K562 (cell line): ENCODE measurements at regions not wholly inside any gene's neighbourhood (a gene's known extent, or its start where the extent isn't known, plus 50 kb on each side); places are given as distances from the start of the nearest gene placed in this dataset.

Experiments
- ATAC-seq: fragments of 200-7000 bp; cut with Tn5 transposase; 3 replicates; pipeline ENCODE4 v1.9.1; 2020; ENCODE audit warnings: moderate library complexity
- BruUV-seq: library from RNA; stranded (reverse); fragments of 400-500 nt; replicated peaks from 2 replicates; lab custom pipeline; 2021; lab: Mats Ljungman, UMichigan
- CTCF ChIA-PET: fragments of 300-600 bp; formaldehyde crosslinking; extraction: SDS; loops from one replicate; lab custom pipeline; 2021; ENCODE audit warnings: low intra/inter-chr PET ratio; lab: Yijun Ruan, JAX
- POLR2A ChIA-PET: fragments of 300-600, 350-650 bp; sonication (Branson Sonifier 250); formaldehyde crosslinking; extraction: SDS; loops from one replicate; lab custom pipeline; 2021; ENCODE audit warnings: antibody characterized with exemption, inconsistent platforms; lab: Yijun Ruan, JAX
- DNase-seq, 4 experiments: peaks; one replicate each; pipeline versions ENCODE4 v3.0.0 to v3.0.0-alpha.2; 2011 to 2018; ENCODE audit warnings: low spot score in 3 of 4, mixed read lengths in 3 of 4; ENCODE audit errors: extremely low read depth in 1 of 4
- FAIRE-seq: peaks from 2 replicates; lab custom pipeline; 2011; peaks lifted over from hg19 to GRCh38; lab: Jason Lieb, UNC
- H2AFZ ChIP-seq: 2 replicates; pipeline ENCODE4 v1.6.0; 2011; ENCODE audit warnings: low read depth, low read length, control low read depth, inconsistent platforms
- H3K27ac ChIP-seq: fragments of 200-600 bp; 3 replicates; pipeline ENCODE4 v1.8.0; 2011; ENCODE audit warnings: low read depth, mild to moderate bottlenecking, control low read depth, inconsistent platforms, low read length, moderate library complexity, mixed read lengths; ENCODE audit errors: extremely low read depth
- H3K27me3 ChIP-seq, 2 experiments: fragments of 300-600 bp in 1 of 2; 2 replicates in 1 of 2; 3 replicates in 1 of 2; pipeline versions ENCODE4 v1.6.0 to v1.8.0; 2011; ENCODE audit warnings: inconsistent platforms in 2 of 2, low read length in 2 of 2, mild to moderate bottlenecking in 1 of 2, mixed read lengths in 1 of 2, moderate library complexity in 1 of 2; ENCODE audit not compliant: control insufficient read depth in 2 of 2, insufficient read depth in 2 of 2
- H3K36me3 ChIP-seq: fragments of 300-600 bp; 3 replicates; pipeline ENCODE4 v1.8.0; 2011; ENCODE audit warnings: mild to moderate bottlenecking, low read length, inconsistent platforms; ENCODE audit not compliant: control insufficient read depth, insufficient read depth
- H3K4me1 ChIP-seq, 2 experiments: fragments of 200-600 bp in 1 of 2; replicated peaks in 1 of 2; 2 replicates in 1 of 2; 3 replicates in 1 of 2; pipeline versions ENCODE4 v1.5.1 to v1.8.0; 2011; ENCODE audit warnings: inconsistent platforms in 2 of 2, low read length in 2 of 2, mild to moderate bottlenecking in 1 of 2, mixed read lengths in 1 of 2, moderate library complexity in 1 of 2; ENCODE audit not compliant: control insufficient read depth in 2 of 2, insufficient read depth in 2 of 2
- H3K4me2 ChIP-seq: 2 replicates; pipeline ENCODE4 v1.6.1; 2011; ENCODE audit warnings: low read length, control low read depth, inconsistent platforms, mixed read lengths; ENCODE audit not compliant: insufficient read depth
- H3K4me3 ChIP-seq: fragments of 200-600 bp; sonication (generic), shearing (Covaris generic); 2 replicates; pipeline ENCODE4 v1.5.1; 2016; ENCODE audit warnings: control low read depth, inconsistent platforms
- H3K79me2 ChIP-seq: fragments of 200-600 bp; 3 replicates; pipeline ENCODE4 v1.8.0; 2011; ENCODE audit warnings: low read length, inconsistent platforms; ENCODE audit not compliant: control insufficient read depth, insufficient read depth
- H3K9ac ChIP-seq, 2 experiments: 2 replicates each; pipeline versions ENCODE4 v1.6.0 to v1.6.1; 2011; ENCODE audit warnings: low read depth in 2 of 2, low read length in 2 of 2, control low read depth in 1 of 2, inconsistent platforms in 1 of 2, mild to moderate bottlenecking in 1 of 2, mixed read lengths in 1 of 2; ENCODE audit not compliant: insufficient read depth in 1 of 2
- H3K9me1 ChIP-seq: one replicate; pipeline ENCODE4 v1.6.0; 2011; ENCODE audit warnings: inconsistent platforms, mild to moderate bottlenecking, low read length, moderate library complexity; ENCODE audit not compliant: control insufficient read depth, insufficient read depth
- H3K9me3 ChIP-seq: replicated peaks from 2 replicates; pipeline ENCODE4 v1.5.1; 2011; ENCODE audit warnings: low read depth, low read length, inconsistent platforms; ENCODE audit not compliant: control insufficient read depth, insufficient read depth
- H4K20me1 ChIP-seq: replicated peaks from 2 replicates; pipeline ENCODE4 v1.6.1; 2011; ENCODE audit warnings: low read length, inconsistent platforms, mixed read lengths; ENCODE audit not compliant: control insufficient read depth, insufficient read depth
- LEF1 ChIP-seq: fragments of 450-650 bp; IDR thresholded peaks from 2 replicates; pipeline ENCODE4 v1.6.1; 2016; ENCODE audit warnings: mild to moderate bottlenecking
- MBD2 ChIP-seq: sonication (generic); IDR thresholded peaks from 2 replicates; pipeline ENCODE4 v1.6.1; 2016; ENCODE audit warnings: low read depth, borderline replicate concordance
- NBN ChIP-seq: fragments of 450-650 bp; IDR thresholded peaks from 2 replicates; pipeline ENCODE4 v1.6.1; 2016; ENCODE audit warnings: low read depth, mild to moderate bottlenecking
- PHF8 ChIP-seq: fragments of 200-600 bp; sonication (generic); IDR thresholded peaks from 2 replicates; pipeline ENCODE4 v1.6.1; 2012; ENCODE audit warnings: mixed run types, mild to moderate bottlenecking, inconsistent platforms, low read length, moderate library complexity, borderline replicate concordance
- RCOR1 ChIP-seq, 2 experiments: IDR thresholded peaks; 2 replicates each; pipeline ENCODE4 v1.6.1; 2012; ENCODE audit warnings: low read depth in 2 of 2, low read length in 2 of 2, borderline replicate concordance in 1 of 2, improper control_type of control experiment in 1 of 2
- RUNX1 ChIP-seq: sonication (generic); IDR thresholded peaks from 2 replicates; pipeline ENCODE4 v1.6.1; 2016; ENCODE audit warnings: antibody characterized with exemption, low read depth
- SP2 ChIP-seq: IDR thresholded peaks from 2 replicates; pipeline ENCODE4 v1.6.1; 2011; ENCODE audit warnings: mild to moderate bottlenecking, low read depth, low read length, moderate library complexity; ENCODE audit not compliant: poor library complexity, severe bottlenecking; ENCODE audit errors: extremely low read depth
- YY1 ChIP-seq, 3 experiments: IDR thresholded peaks; 2 replicates each; pipeline ENCODE4 v1.6.1; 2011; ENCODE audit warnings: low read length in 2 of 3, mild to moderate bottlenecking in 2 of 3, moderate library complexity in 2 of 3, borderline replicate concordance in 1 of 3, control low read depth in 1 of 3, low read depth in 1 of 3; ENCODE audit not compliant: insufficient read depth in 3 of 3, insufficient replicate concordance in 2 of 3, control insufficient read depth in 1 of 3, insufficient read length in 1 of 3; ENCODE audit errors: extremely low read depth in 1 of 3
- ZNF384 ChIP-seq: IDR thresholded peaks from 2 replicates; pipeline ENCODE4 v1.6.1; 2012; ENCODE audit warnings: low read depth, low read length, improper control_type of control experiment
- WGBS: fragments of 100-300 bp; shearing (Covaris generic); methylation state at CpG from one replicate; pipeline ENCODE4 v1.1.6; 2016; ENCODE audit warnings: low coverage, mixed read lengths; ENCODE audit not compliant: insufficient coverage; ENCODE audit errors: missing lambda C conversion rate; 5-methylcytosine and 5-hydroxymethylcytosine counted together
- in situ Hi-C: fragments of 300-500 bp; cut with MboI; formaldehyde crosslinking; loops from 4 replicates; pipeline ENCODE4 v1.15.0; 2018; ENCODE audit warnings: inconsistent platforms, mixed read lengths
- intact Hi-C: fragments of 100-400 bp; cut with micrococcal nuclease; formaldehyde crosslinking; loops from 2 replicates; pipeline ENCODE4 v1.14.2; 2022
- TF ChIP-seq, protein P1 (sequence below): sonication (generic); formaldehyde crosslinking; IDR thresholded peaks from 2 replicates; pipeline ENCODE4 v1.8.0; 2022; ENCODE audit warnings: mild to moderate bottlenecking, missing genetic modification reagents

DNA sequence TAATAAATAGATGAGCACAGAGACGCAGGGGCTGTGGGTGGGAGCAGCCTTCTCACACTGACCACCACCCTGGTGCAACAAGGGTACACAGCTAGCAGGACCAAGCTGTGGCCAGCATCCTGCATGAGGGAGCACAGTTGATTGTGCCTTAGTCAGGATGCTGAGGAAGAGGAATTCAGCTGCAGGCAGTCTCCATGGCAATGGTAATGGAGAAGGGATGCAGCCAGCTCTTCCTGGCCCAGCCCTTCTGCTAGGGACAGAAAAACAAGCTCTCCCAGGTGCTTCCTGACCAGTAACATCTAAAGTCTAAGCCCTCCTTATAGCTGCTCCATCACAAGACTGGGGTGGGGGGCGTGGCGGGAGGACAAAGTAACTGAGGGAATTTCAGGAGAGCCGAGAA, 363.5 kb downstream of the BUD13 start:
- Histone ChIP-seq H3K27me3 (0 out of 5 replicates have a peak, but pooled peaks cover 0 to 4% of the 10 kb centered on the region in 2 experiments), H3K4me2 (no peak overlapping the region), H4K20me1 (no peaks in the 10 kb centered on the region), H3K9me1 (no peaks in the 10 kb centered on the region), H3K4me1 (no peaks in the 10 kb centered on the region), H3K36me3 (no peaks in the 10 kb centered on the region), H3K9me3 (no peaks in the 10 kb centered on the region), H3K79me2 (no peaks in the 10 kb centered on the region), H3K27ac (no peak overlapping the region), H2AFZ (no peak overlapping the region), H3K9ac (no peak overlapping the region), H3K4me3 (no peak overlapping the region)
- ATAC-seq (no peak), FAIRE-seq (no peak), DNase-seq (no peak)
- TF ChIP-seq ZNF384 (no peak), RCOR1 (IDR thresholded peaks at IDR 0.05; ENCODE audit: borderline replicate concordance in 1 of 2, low read depth in 2 of 2, low read length in 2 of 2) (no peak), NBN (no peak), YY1 (IDR thresholded peaks at IDR 0.05; ENCODE audit: borderline replicate concordance in 1 of 3, control insufficient read depth in 1 of 3, extremely low read depth in 1 of 3, insufficient read depth in 3 of 3, insufficient read length in 1 of 3, insufficient replicate concordance in 2 of 3, low read depth in 1 of 3, low read length in 2 of 3) (no peak), LEF1 (no peak), MBD2 (no peak), SP2 (no peak), PHF8 (no peak), RUNX1 (no peak)
- TF ChIP-seq, protein P1, sequence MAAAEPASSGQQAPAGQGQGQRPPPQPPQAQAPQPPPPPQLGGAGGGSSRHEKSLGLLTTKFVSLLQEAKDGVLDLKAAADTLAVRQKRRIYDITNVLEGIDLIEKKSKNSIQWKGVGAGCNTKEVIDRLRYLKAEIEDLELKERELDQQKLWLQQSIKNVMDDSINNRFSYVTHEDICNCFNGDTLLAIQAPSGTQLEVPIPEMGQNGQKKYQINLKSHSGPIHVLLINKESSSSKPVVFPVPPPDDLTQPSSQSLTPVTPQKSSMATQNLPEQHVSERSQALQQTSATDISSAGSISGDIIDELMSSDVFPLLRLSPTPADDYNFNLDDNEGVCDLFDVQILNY (CRISPR knock-in tag): no peak
- intact Hi-C loops (no loop called here), in situ Hi-C loops (no loop called here)
- WGBS: 0% methylated on average over 4 of the region's 4 CpGs
- no TSS peak for BruUV-seq
- ChIA-PET POLR2A (no interaction called here), CTCF (no interaction called here)
